Neural cell (in vitro differentiated cells): ENCODE measurements at regions not wholly inside any gene's neighbourhood (a gene's known extent, or its start where the extent isn't known, plus 50 kb on each side); places are given as distances from the start of the nearest gene placed in this dataset.

ENCODE experiments used
- CTCF ChIP-seq: fragments of 450-650 bp; IDR thresholded peaks from 2 replicates; pipeline ENCODE4 v1.5.1; 2014; ENCODE audit warnings: antibody characterized with exemption, mild to moderate bottlenecking, moderate library complexity; ENCODE audit not compliant: poor library complexity, severe bottlenecking
- POLR2AphosphoS5 ChIP-seq: IDR thresholded peaks from 2 replicates; pipeline ENCODE4 v1.6.1; 2012

GRCh38 chr21:35201799-35202198 lies 152.7 kb upstream of the RUNX1 start:
- TF ChIP-seq POLR2AphosphoS5 = no peak
- TF ChIP-seq CTCF = no peak
